ENCODE measurements at regions not wholly inside any gene's neighbourhood (a gene's known extent, or its start where the extent isn't known, plus 50 kb on each side); places are given as distances from the start of the nearest gene placed in this dataset.

GRCh38 chr12:102781117-102781516, 135.9 kb downstream of the PAH start:
- DNase-seq (ENCODE audit: low read depth in 3 of 3, low spot score in 2 of 3) = no peak

- no peak for DNase-seq (ENCODE audit: low read depth in 3 of 3, low spot score in 2 of 3)
Measured at GRCh38 chr12:102776041-102776440, 141.0 kb downstream of the PAH start.

GRCh38 chr12:102769323-102769916, 147.6 kb downstream of the PAH start:
- peak; percentile 54 to 69 (median 62) for DNase-seq (ENCODE audit: low read depth in 3 of 3, low spot score in 2 of 3)

- DNase-seq (ENCODE audit: low read depth in 3 of 3, low spot score in 2 of 3) = no peak
Measured at GRCh38 chr12:102766961-102767360, 150.1 kb downstream of the PAH start.

GRCh38 chr12:102765736-102766135, 151.3 kb downstream of the PAH start:
- DNase-seq (ENCODE audit: low read depth in 3 of 3, low spot score in 2 of 3) = no peak

- DNase-seq (ENCODE audit: low read depth in 3 of 3, low spot score in 2 of 3) = no peak
Measured at GRCh38 chr12:102763471-102763870, 153.6 kb downstream of the PAH start.

GRCh38 chr12:102763061-102763460, 154.0 kb downstream of the PAH start:
- no peak for DNase-seq (ENCODE audit: low read depth in 3 of 3, low spot score in 2 of 3)

- no peak for DNase-seq (ENCODE audit: low read depth in 3 of 3, low spot score in 2 of 3)
Measured at GRCh38 chr12:102760322-102760721, 156.7 kb downstream of the PAH start.

GRCh38 chr12:102759466-102759865, 157.6 kb downstream of the PAH start:
- no peak for DNase-seq (ENCODE audit: low read depth in 3 of 3, low spot score in 2 of 3)

GRCh38 chr12:102757882-102758226, 159.2 kb downstream of the PAH start:
- DNase-seq (ENCODE audit: low read depth in 3 of 3, low spot score in 2 of 3) = no peak

- DNase-seq (ENCODE audit: low read depth in 3 of 3, low spot score in 2 of 3) = no peak
Measured at GRCh38 chr12:102757154-102757881, 159.7 kb downstream of the PAH start.

GRCh38 chr12:102756530-102756929, 160.5 kb downstream of the PAH start:
- no peak for DNase-seq (ENCODE audit: low read depth in 3 of 3, low spot score in 2 of 3)

- DNase-seq (ENCODE audit: low read depth in 3 of 3, low spot score in 2 of 3) = no peak
Measured at GRCh38 chr12:102755266-102755665, 161.8 kb downstream of the PAH start.

- DNase-seq (ENCODE audit: low read depth in 3 of 3, low spot score in 2 of 3) = no peak
Measured at GRCh38 chr12:102753802-102754201, 163.2 kb downstream of the PAH start.

- DNase-seq (ENCODE audit: low read depth in 3 of 3, low spot score in 2 of 3) = no peak
Measured at GRCh38 chr12:102748704-102749103, 168.3 kb downstream of the PAH start.

GRCh38 chr12:102746963-102747362, 170.1 kb downstream of the PAH start:
- DNase-seq (ENCODE audit: low read depth in 3 of 3, low spot score in 2 of 3) = no peak

- no peak for DNase-seq (ENCODE audit: low read depth in 3 of 3, low spot score in 2 of 3)
Measured at GRCh38 chr12:102745971-102746600, 171.0 kb downstream of the PAH start.

GRCh38 chr12:102741196-102741595, 175.8 kb downstream of the PAH start:
- no peak for DNase-seq (ENCODE audit: low read depth in 3 of 3, low spot score in 2 of 3)

- DNase-seq (ENCODE audit: low read depth in 3 of 3, low spot score in 2 of 3) = peak; percentile 32 to 41 (median 34)
Measured at GRCh38 chr12:102740141-102740955, 176.7 kb downstream of the PAH start.

GRCh38 chr12:102736328-102736727, 180.7 kb downstream of the PAH start:
- no peak for DNase-seq (ENCODE audit: low read depth in 3 of 3, low spot score in 2 of 3)

- DNase-seq (ENCODE audit: low read depth in 3 of 3, low spot score in 2 of 3) = no peak
Measured at GRCh38 chr12:102735104-102735503, 181.9 kb downstream of the PAH start.
